Stomach (tissue), 8 donors: ENCODE measurements at regions not wholly inside any gene's neighbourhood (a gene's known extent, or its start where the extent isn't known, plus 50 kb on each side); places are given as distances from the start of the nearest gene placed in this dataset.
A peak's percentile ranks its signal among the peaks of the same experiment; 100 is the strongest.

Experiments
- DNase-seq, 2 donors: peaks; one replicate each; pipeline versions ENCODE4 v3.0.0 to v3.0.0-alpha.2; 2013 to 2019
- H3K27ac ChIP-seq, 5 donors: fragments of 200-600 bp in 4 of 5; sonication (generic) in 4 of 5; one replicate each; pipeline ENCODE4 v1.5.1; 2013 to 2019; ENCODE audit warnings: mild to moderate bottlenecking in 1 of 5, moderate library complexity in 1 of 5
- H3K27me3 ChIP-seq, 3 donors: fragments of 200-600 bp; sonication (generic); one replicate each; pipeline ENCODE4 v1.5.1; 2017 to 2019; ENCODE audit warnings: mixed run types in 1 of 3
- H3K36me3 ChIP-seq, 4 donors: fragments of 200-600 bp; sonication (generic); 1 replicate in 3 of 4; 2 replicates in 1 of 4; pipeline ENCODE4 v1.5.1; 2016 to 2019
- H3K4me1 ChIP-seq, 4 donors: fragments of 200-600 bp; sonication (generic); one replicate each; pipeline ENCODE4 v1.5.1; 2016 to 2019
- H3K4me3 ChIP-seq, 4 donors: fragments of 200-600 bp; sonication (generic) in 3 of 4; one replicate each; pipeline ENCODE4 v1.5.1; 2016 to 2019; ENCODE audit warnings: mild to moderate bottlenecking in 1 of 4
- H3K9me3 ChIP-seq, 4 donors: fragments of 200-600 bp; sonication (generic); one replicate each; pipeline ENCODE4 v1.5.1; 2016 to 2019
- EP300 ChIP-seq: sonication (generic); formaldehyde crosslinking; IDR thresholded peaks from one replicate; pipeline ENCODE4 v1.6.1; 2017; ENCODE audit warnings: antibody characterized with exemption
- POLR2A ChIP-seq, 4 donors: fragments of 450-650 bp; IDR thresholded peaks; one replicate each; pipeline ENCODE4 v1.6.1; 2016; ENCODE audit warnings: antibody characterized with exemption in 4 of 4, control low read depth in 2 of 4, mild to moderate bottlenecking in 1 of 4, moderate library complexity in 1 of 4
- POLR2AphosphoS5 ChIP-seq, 3 donors: sonication (generic); formaldehyde crosslinking; IDR thresholded peaks; one replicate each; pipeline ENCODE4 v1.6.1; 2016; ENCODE audit warnings: antibody characterized with exemption in 3 of 3
- WGBS, 5 donors: extraction: QIAGEN DNeasy Blood & Tissue Kit in 3 of 5; methylation state at CpG; one replicate each; pipeline versions ENCODE4 v1.1.5 to v1.1.7; 2013 to 2018; 5-methylcytosine and 5-hydroxymethylcytosine counted together
- intact Hi-C: fragments of 100-400 bp; cut with DNase I; formaldehyde crosslinking; loops from one replicate; pipeline ENCODE4 v1.15.1; 2023; ENCODE audit warnings: low total_unique reads
- TF ChIP-seq, protein P1 (sequence below), 7 experiments: fragments of 450-650 bp in 4 of 7; fragments of 200-600 bp in 3 of 7; sonication (generic) in 3 of 7; IDR thresholded peaks; one replicate each; pipeline ENCODE4 v1.5.1; 2016 to 2019; ENCODE audit warnings: antibody characterized with exemption in 7 of 7, control low read depth in 2 of 7, mild to moderate bottlenecking in 1 of 7
- donor health status: healthy with polysubstance abuse.
- donor health status: Bipolar disorder and iron deficiency.
- donor health status: healthy.

DNA sequence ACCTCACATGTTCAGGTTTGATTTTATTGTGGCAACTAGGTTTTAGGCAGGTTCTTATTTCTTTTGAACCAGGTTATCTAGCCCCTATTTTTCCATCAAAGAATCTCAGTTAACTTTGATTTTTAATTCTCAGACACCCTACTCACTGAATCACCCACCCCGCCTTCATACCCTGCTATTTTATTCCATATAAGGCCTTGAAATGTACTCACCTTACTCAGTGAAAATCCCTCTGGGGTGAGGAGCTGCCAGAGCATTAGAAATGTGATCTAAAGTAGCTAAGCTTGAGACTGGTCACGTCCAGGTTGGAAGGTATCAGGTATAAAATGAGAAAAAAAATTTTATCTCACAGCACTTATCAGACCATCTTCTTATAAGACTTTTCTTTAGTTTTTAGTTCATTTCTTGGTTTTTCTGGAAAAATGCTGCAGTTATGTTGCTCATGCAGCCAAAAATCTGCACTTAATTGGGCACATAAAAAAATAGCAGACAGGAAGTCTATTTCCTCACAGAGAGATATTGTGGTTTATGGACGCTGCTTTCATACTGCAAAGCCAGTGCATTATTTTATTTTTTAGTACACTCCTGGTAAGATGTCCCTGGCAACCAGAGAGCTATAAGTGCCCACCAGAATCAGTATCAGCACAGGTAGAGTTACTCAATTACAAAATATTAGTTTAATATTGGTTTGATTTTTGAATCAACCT, 101.5 kb upstream of the CCDC91 start:
- Histone ChIP-seq H3K27ac (no peak overlapping the region), H3K9me3 (no peaks in the 10 kb centered on the region), H3K27me3 (no peaks in the 10 kb centered on the region), H3K4me1 (no peaks in the 10 kb centered on the region), H3K4me3 (no peak overlapping the region), H3K36me3 (no peaks in the 10 kb centered on the region)
- WGBS, 5 donors: 68 to 80% (median 77%) methylated on average over 3 of the region's 3 CpGs
- DNase-seq: no peak
- intact Hi-C loops: no loop called here
- TF ChIP-seq POLR2A (IDR thresholded peaks at IDR 0.05) (no peak), EP300 (no peak), POLR2AphosphoS5 (IDR thresholded peaks at IDR 0.05) (no peak)
- TF ChIP-seq, protein P1, sequence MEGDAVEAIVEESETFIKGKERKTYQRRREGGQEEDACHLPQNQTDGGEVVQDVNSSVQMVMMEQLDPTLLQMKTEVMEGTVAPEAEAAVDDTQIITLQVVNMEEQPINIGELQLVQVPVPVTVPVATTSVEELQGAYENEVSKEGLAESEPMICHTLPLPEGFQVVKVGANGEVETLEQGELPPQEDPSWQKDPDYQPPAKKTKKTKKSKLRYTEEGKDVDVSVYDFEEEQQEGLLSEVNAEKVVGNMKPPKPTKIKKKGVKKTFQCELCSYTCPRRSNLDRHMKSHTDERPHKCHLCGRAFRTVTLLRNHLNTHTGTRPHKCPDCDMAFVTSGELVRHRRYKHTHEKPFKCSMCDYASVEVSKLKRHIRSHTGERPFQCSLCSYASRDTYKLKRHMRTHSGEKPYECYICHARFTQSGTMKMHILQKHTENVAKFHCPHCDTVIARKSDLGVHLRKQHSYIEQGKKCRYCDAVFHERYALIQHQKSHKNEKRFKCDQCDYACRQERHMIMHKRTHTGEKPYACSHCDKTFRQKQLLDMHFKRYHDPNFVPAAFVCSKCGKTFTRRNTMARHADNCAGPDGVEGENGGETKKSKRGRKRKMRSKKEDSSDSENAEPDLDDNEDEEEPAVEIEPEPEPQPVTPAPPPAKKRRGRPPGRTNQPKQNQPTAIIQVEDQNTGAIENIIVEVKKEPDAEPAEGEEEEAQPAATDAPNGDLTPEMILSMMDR (IDR thresholded peaks at IDR 0.05): no peak

DNA sequence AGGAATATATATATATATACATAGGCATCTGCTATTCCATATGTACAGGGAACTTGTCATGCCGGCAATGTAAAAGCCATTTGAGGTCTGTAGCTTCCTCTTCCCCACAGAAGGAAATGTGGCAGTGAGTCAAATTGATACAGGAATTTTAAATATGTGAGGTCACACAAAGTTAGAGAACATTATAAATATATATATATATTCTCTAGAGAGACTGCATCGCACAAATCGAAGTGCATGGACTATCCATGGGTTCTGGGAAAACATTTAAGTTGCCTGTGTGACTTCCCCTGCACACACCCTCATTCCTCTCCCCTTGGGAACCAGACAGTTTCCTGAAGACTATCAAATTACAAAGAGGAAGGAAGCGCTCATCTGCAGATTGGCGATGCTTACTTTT, 100.9 kb upstream of the CCDC91 start:
- no peak overlapping the region for H3K4me3 ChIP-seq
- TF ChIP-seq POLR2AphosphoS5 (IDR thresholded peaks at IDR 0.05) (no peak), POLR2A (IDR thresholded peaks at IDR 0.05) (no peak), EP300 (no peak)
- TF ChIP-seq, protein P1 (IDR thresholded peaks at IDR 0.05): no peak
- no peaks in the 10 kb centered on the region for H3K27me3 ChIP-seq
- intact Hi-C loops: no loop called here
- no peaks in the 10 kb centered on the region for H3K9me3 ChIP-seq
- peak in 1 of 2 donors; percentile 34 for DNase-seq
- H3K27ac ChIP-seq: no peak overlapping the region
- H3K36me3 ChIP-seq: no peaks in the 10 kb centered on the region
- 55 to 62% (median 56%) methylated on average over 5 of the region's 5 CpGs for WGBS, 5 donors
- H3K4me1 ChIP-seq: no peaks in the 10 kb centered on the region

DNA sequence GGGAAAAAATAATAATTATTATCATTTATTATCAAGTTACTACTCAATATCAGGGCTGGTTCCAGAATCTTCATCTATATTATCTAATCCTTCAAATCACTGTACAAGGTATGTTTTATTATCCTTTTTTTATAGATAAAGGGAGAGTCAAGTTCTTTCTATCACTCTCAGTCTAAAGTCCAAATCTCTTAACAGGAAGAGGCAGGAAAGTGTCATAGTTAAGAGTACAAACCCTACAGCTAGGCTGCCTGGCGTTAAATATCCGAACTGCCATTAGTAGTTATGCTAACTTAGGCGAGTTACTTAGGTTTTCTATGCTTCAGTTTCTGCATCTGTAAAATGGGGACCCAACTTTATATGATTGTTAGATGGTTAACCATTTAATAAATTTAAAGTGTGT, 99.4 kb upstream of the CCDC91 start:
- TF ChIP-seq POLR2A (IDR thresholded peaks at IDR 0.05) (no peak), POLR2AphosphoS5 (IDR thresholded peaks at IDR 0.05) (no peak)
- DNase-seq: no peak
- 87 to 94% (median 89%) methylated on average over 3 of the region's 3 CpGs for WGBS, 5 donors

GRCh38 chr12:28092396-28092795, 97.9 kb upstream of the CCDC91 start:
- intact Hi-C loops: no loop called here
- WGBS, 5 donors: 88 to 99% (median 93%) methylated on average over 4 of the region's 4 CpGs
- Histone ChIP-seq H3K27me3 (no peaks in the 10 kb centered on the region), H3K36me3 (no peaks in the 10 kb centered on the region), H3K4me3 (no peak overlapping the region), H3K4me1 (peaks cover 0 to 9% (median 2%) of the 10 kb centered on the region in 4 donors), H3K27ac (no peak overlapping the region), H3K9me3 (no peaks in the 10 kb centered on the region)
- no peak for DNase-seq
- TF ChIP-seq POLR2A (IDR thresholded peaks at IDR 0.05): no peak
- TF ChIP-seq, protein P1 (IDR thresholded peaks at IDR 0.05): no peak
- no peak for TF ChIP-seq POLR2AphosphoS5 (IDR thresholded peaks at IDR 0.05)
- no peak for TF ChIP-seq EP300

More for the DNA sequence above, 99.4 kb upstream of the CCDC91 start:
- intact Hi-C loops: no loop called here
- H3K27me3 ChIP-seq: no peaks in the 10 kb centered on the region
- no peak overlapping the region for H3K27ac ChIP-seq
- no peak overlapping the region for H3K4me3 ChIP-seq
- no peaks in the 10 kb centered on the region for H3K9me3 ChIP-seq
- H3K4me1 ChIP-seq: no peaks in the 10 kb centered on the region
- no peaks in the 10 kb centered on the region for H3K36me3 ChIP-seq

DNA sequence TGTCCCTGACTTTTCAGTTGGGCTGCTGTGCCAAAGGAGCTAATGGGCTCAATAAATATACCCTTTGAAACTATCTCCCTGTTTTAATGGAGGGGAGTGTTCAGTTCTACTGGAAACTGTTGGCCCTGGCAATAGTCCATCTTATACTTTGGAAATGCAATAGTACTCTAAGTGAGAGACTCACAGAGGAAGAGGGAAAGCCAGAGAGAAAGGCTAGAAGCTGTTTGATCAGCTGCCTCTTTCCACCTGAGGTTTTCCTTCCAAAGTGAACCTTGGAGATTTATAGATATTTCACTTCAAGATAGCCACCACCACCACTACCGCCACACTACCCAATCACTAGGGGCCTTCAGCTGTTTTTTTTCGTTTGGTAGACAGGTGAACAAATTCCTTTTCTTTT, 93.6 kb upstream of the CCDC91 start:
- Histone ChIP-seq H3K27me3 (no peaks in the 10 kb centered on the region), H3K4me3 (no peak overlapping the region), H3K4me1 (peaks cover 0 to 14% (median 5%) of the 10 kb centered on the region in 4 donors), H3K36me3 (no peaks in the 10 kb centered on the region), H3K9me3 (no peaks in the 10 kb centered on the region), H3K27ac (peak overlapping the region in 2 of 5 donors; percentile 15 to 31)
- TF ChIP-seq POLR2AphosphoS5 (IDR thresholded peaks at IDR 0.05) (no peak), POLR2A (IDR thresholded peaks at IDR 0.05) (no peak), EP300 (no peak)
- TF ChIP-seq, protein P1 (IDR thresholded peaks at IDR 0.05): no peak
- 28 to 68% (median 50%) methylated on average over 2 of the region's 2 CpGs for WGBS, 5 donors
- DNase-seq: no peak
- intact Hi-C loops: no loop called here
